ENCODE measurements at regions not wholly inside any gene's neighbourhood (a gene's known extent, or its start where the extent isn't known, plus 50 kb on each side); places are given as distances from the start of the nearest gene placed in this dataset.

DNA sequence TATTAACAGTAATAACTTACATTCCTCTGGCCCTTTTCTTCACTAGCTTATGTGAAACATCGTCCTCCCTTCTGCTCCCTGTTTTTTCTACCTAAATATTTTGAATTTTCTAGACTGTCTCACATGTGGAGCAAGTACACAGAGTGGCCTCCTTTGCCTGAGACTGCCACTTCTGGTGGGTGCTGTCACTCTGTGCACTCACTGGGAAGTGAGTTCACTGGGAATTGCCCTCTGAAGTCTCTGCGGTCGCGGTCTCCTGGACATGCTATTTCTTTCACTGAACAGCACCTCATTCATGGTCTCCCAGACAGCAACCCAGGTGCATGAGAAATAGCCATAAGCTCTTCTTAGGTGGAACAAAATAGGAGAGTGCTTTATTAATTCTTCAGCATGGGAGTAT is 1179.7 kb upstream of the ADGRL3 start:
- WGBS (ENCODE audit: extremely low coverage, insufficient coverage, low lambda C conversion rate), result no CpG with 5 or more reads among the region's 4 CpGs
- Histone ChIP-seq H3K79me1 (ENCODE audit: low read length) (no peaks in the 10 kb centered on the region), H2AK5ac (ENCODE audit: low read length) (no peak overlapping the region)

DNA sequence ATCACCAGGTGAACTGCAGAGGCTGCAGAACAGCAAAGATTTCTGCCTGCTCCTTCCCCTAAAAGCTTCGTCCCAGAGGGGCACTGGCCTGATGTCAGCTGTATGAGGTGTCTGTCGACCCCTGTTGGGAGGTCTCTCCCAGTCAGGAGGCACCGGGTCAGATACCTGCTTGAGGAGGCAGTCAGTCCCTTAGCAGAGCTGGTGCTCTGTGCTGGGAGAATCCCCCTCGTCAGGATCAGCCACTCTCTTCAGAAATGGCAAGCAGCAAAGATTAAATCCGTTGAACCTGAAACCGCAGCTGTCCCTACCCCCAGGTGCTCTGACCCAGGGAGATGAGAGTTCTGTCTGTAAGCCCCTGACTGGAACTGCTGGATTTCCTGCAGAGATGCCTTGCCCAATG is 1166.3 kb upstream of the ADGRL3 start:
- WGBS (ENCODE audit: extremely low coverage, insufficient coverage, low lambda C conversion rate), result no CpG with 5 or more reads among the region's 6 CpGs
- H3K27me3 ChIP-seq (ENCODE audit: insufficient read depth, low read length, poor library complexity), result no peaks in the 10 kb centered on the region

More for the DNA sequence above, 1179.7 kb upstream of the ADGRL3 start:
- no peak overlapping the region for H3K4ac ChIP-seq (ENCODE audit: low read depth, low read length)
- no peak overlapping the region for H3K4me2 ChIP-seq (ENCODE audit: low read length)
- no peak overlapping the region for H2BK15ac ChIP-seq (replicated peaks; ENCODE audit: low read depth)
- no peaks in the 10 kb centered on the region for H3K36me3 ChIP-seq (ENCODE audit: control insufficient read depth, insufficient read depth, low read length)
- H2BK120ac ChIP-seq (ENCODE audit: low read depth, low read length), result no peak overlapping the region
- H3K27ac ChIP-seq (ENCODE audit: low read depth, low read length), result no peak overlapping the region
- no peaks in the 10 kb centered on the region for H3K27me3 ChIP-seq (ENCODE audit: insufficient read depth, low read length, poor library complexity)
- H3K4me3 ChIP-seq (ENCODE audit: low read length), result no peak overlapping the region
- no peak overlapping the region for H3K9ac ChIP-seq (ENCODE audit: low read length)
- H4K8ac ChIP-seq (ENCODE audit: low read depth, low read length), result no peak overlapping the region
- no peak for DNase-seq
- no peak overlapping the region for H3K23ac ChIP-seq (ENCODE audit: low read length)
- no peaks in the 10 kb centered on the region for H3K4me1 ChIP-seq (ENCODE audit: control insufficient read depth, low read depth, low read length)
- H2BK5ac ChIP-seq (ENCODE audit: low read length), result no peak overlapping the region
- no peak overlapping the region for H3K18ac ChIP-seq (ENCODE audit: low read length)
- no peak overlapping the region for H3K56ac ChIP-seq (ENCODE audit: low read length)
- H3K79me2 ChIP-seq (ENCODE audit: control insufficient read depth, insufficient read depth, low read length), result no peaks in the 10 kb centered on the region
- no peak overlapping the region for H4K5ac ChIP-seq (ENCODE audit: low read length)

DNA sequence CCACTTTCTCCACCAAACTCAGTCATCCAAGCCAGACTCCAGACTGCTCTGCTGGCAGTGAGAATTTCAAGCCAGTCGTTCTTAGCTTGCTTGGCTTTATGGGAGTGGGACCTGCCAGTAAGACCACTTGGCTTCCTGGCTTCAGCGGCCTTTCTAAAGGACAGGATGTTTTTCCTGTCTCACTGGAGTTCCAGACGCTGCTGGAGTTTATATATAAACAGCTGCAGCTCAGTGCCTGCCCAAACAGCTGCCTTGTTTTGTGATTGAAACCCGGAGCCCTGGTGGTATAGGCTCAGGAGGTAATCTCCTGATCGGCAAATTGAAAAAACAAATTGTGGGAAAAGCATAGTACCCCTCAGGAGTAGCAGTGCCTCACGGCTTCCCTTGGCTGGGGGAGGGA is 1165.8 kb upstream of the ADGRL3 start:
- H4K5ac ChIP-seq (ENCODE audit: low read length), result no peak overlapping the region
- H3K9ac ChIP-seq (ENCODE audit: low read length), result no peak overlapping the region
- no peak overlapping the region for H3K56ac ChIP-seq (ENCODE audit: low read length)
- no peak for DNase-seq
- no peak overlapping the region for H3K4ac ChIP-seq (ENCODE audit: low read depth, low read length)
- H3K18ac ChIP-seq (ENCODE audit: low read length), result no peak overlapping the region
- H3K36me3 ChIP-seq (ENCODE audit: control insufficient read depth, insufficient read depth, low read length), result no peaks in the 10 kb centered on the region
- H2AK5ac ChIP-seq (ENCODE audit: low read length), result no peak overlapping the region
- H3K23ac ChIP-seq (ENCODE audit: low read length), result no peak overlapping the region
- H3K79me1 ChIP-seq (ENCODE audit: low read length), result no peaks in the 10 kb centered on the region
- no peaks in the 10 kb centered on the region for H3K4me1 ChIP-seq (ENCODE audit: control insufficient read depth, low read depth, low read length)
- no peak overlapping the region for H4K8ac ChIP-seq (ENCODE audit: low read depth, low read length)
- H3K27me3 ChIP-seq (ENCODE audit: insufficient read depth, low read length, poor library complexity), result no peaks in the 10 kb centered on the region
- H3K4me2 ChIP-seq (ENCODE audit: low read length), result no peak overlapping the region
- H3K27ac ChIP-seq (ENCODE audit: low read depth, low read length), result no peak overlapping the region
- H2BK5ac ChIP-seq (ENCODE audit: low read length), result no peak overlapping the region
- H2BK15ac ChIP-seq (replicated peaks; ENCODE audit: low read depth), result no peak overlapping the region
- H3K4me3 ChIP-seq (ENCODE audit: low read length), result no peak overlapping the region
- H3K79me2 ChIP-seq (ENCODE audit: control insufficient read depth, insufficient read depth, low read length), result no peaks in the 10 kb centered on the region
- H2BK120ac ChIP-seq (ENCODE audit: low read depth, low read length), result no peak overlapping the region
- no CpG with 5 or more reads among the region's 6 CpGs for WGBS (ENCODE audit: extremely low coverage, insufficient coverage, low lambda C conversion rate)

More for the DNA sequence above, 1166.3 kb upstream of the ADGRL3 start:
- H3K56ac ChIP-seq (ENCODE audit: low read length), result no peak overlapping the region
- no peak overlapping the region for H4K5ac ChIP-seq (ENCODE audit: low read length)
- no peak overlapping the region for H3K4ac ChIP-seq (ENCODE audit: low read depth, low read length)
- DNase-seq, result no peak
- no peaks in the 10 kb centered on the region for H3K79me1 ChIP-seq (ENCODE audit: low read length)
- no peaks in the 10 kb centered on the region for H3K4me1 ChIP-seq (ENCODE audit: control insufficient read depth, low read depth, low read length)
- H3K36me3 ChIP-seq (ENCODE audit: control insufficient read depth, insufficient read depth, low read length), result no peaks in the 10 kb centered on the region
- H4K8ac ChIP-seq (ENCODE audit: low read depth, low read length), result no peak overlapping the region
- no peak overlapping the region for H3K4me2 ChIP-seq (ENCODE audit: low read length)
- no peak overlapping the region for H2AK5ac ChIP-seq (ENCODE audit: low read length)
- no peak overlapping the region for H3K4me3 ChIP-seq (ENCODE audit: low read length)
- H2BK15ac ChIP-seq (replicated peaks; ENCODE audit: low read depth), result no peak overlapping the region
- no peaks in the 10 kb centered on the region for H3K79me2 ChIP-seq (ENCODE audit: control insufficient read depth, insufficient read depth, low read length)
- no peak overlapping the region for H3K18ac ChIP-seq (ENCODE audit: low read length)
- no peak overlapping the region for H3K27ac ChIP-seq (ENCODE audit: low read depth, low read length)
- H3K9ac ChIP-seq (ENCODE audit: low read length), result no peak overlapping the region
- no peak overlapping the region for H2BK5ac ChIP-seq (ENCODE audit: low read length)
- no peak overlapping the region for H3K23ac ChIP-seq (ENCODE audit: low read length)
- H2BK120ac ChIP-seq (ENCODE audit: low read depth, low read length), result no peak overlapping the region

DNA sequence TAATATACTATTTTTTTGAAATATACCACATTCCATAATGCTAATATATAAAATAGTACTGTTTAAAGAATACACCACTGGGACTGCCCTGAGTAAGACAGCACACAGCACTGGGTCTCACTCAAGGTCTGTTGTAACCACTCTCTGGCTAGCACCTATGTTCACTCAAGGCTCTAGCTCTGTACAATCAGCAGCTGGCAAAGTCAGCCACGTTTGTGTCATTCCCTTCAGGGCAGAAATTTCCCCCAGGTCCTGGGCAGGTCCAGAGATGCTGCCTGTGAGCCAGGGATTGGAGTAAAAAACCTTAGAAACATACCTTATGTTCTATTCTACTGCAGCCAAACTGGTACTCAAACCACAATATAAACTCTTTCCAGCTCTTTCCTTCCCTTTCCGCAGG is 1160.2 kb upstream of the ADGRL3 start:
- Histone ChIP-seq H2BK120ac (ENCODE audit: low read depth, low read length) (no peak overlapping the region), H3K27me3 (ENCODE audit: insufficient read depth, low read length, poor library complexity) (no peaks in the 10 kb centered on the region), H3K4ac (ENCODE audit: low read depth, low read length) (no peak overlapping the region), H4K8ac (ENCODE audit: low read depth, low read length) (no peak overlapping the region), H2BK15ac (replicated peaks; ENCODE audit: low read depth) (no peak overlapping the region), H4K5ac (ENCODE audit: low read length) (no peak overlapping the region), H3K27ac (ENCODE audit: low read depth, low read length) (no peak overlapping the region), H2BK5ac (ENCODE audit: low read length) (no peak overlapping the region), H3K4me3 (ENCODE audit: low read length) (no peak overlapping the region), H3K56ac (ENCODE audit: low read length) (no peak overlapping the region), H3K4me1 (ENCODE audit: control insufficient read depth, low read depth, low read length) (no peaks in the 10 kb centered on the region), H3K79me1 (ENCODE audit: low read length) (no peaks in the 10 kb centered on the region), H3K79me2 (ENCODE audit: control insufficient read depth, insufficient read depth, low read length) (no peaks in the 10 kb centered on the region), H3K23ac (ENCODE audit: low read length) (no peak overlapping the region), H3K18ac (ENCODE audit: low read length) (no peak overlapping the region), H3K36me3 (ENCODE audit: control insufficient read depth, insufficient read depth, low read length) (no peaks in the 10 kb centered on the region), H3K9ac (ENCODE audit: low read length) (no peak overlapping the region), H3K4me2 (ENCODE audit: low read length) (no peak overlapping the region), H2AK5ac (ENCODE audit: low read length) (no peak overlapping the region)
- no peak for DNase-seq
- no CpG with 5 or more reads among the region's 2 CpGs for WGBS (ENCODE audit: extremely low coverage, insufficient coverage, low lambda C conversion rate)

DNA sequence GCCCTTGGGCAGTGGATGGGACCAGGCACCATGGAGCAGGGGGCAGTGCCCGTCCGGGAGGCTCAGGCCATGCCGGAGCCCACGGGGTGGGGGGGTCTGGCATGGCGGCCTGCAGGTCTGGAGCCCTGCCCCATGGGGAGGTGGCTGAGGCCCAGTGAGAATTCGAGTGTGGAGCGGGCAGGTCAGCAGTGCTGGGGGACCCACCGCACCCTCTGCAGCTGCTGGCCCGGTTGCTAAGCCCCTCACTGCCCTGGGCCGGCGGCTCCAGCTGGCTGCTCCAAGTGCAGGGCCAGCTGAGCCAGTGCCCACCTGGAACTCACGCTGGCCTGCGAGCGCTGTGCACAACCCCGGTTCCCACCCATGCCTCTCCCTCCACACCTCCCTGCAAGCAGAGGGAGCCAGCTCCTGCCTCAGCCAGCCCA is 1157.9 kb upstream of the ADGRL3 start:
- no peak overlapping the region for H3K4me3 ChIP-seq (ENCODE audit: low read length)
- H3K23ac ChIP-seq (ENCODE audit: low read length), result no peak overlapping the region
- H2AK5ac ChIP-seq (ENCODE audit: low read length), result no peak overlapping the region
- no peak overlapping the region for H2BK120ac ChIP-seq (ENCODE audit: low read depth, low read length)
- no peak overlapping the region for H4K5ac ChIP-seq (ENCODE audit: low read length)
- no peak for DNase-seq
- H4K8ac ChIP-seq (ENCODE audit: low read depth, low read length), result no peak overlapping the region
- H3K4ac ChIP-seq (ENCODE audit: low read depth, low read length), result no peak overlapping the region
- H3K9ac ChIP-seq (ENCODE audit: low read length), result no peak overlapping the region
- H2BK15ac ChIP-seq (replicated peaks; ENCODE audit: low read depth), result no peak overlapping the region
- H3K18ac ChIP-seq (ENCODE audit: low read length), result no peak overlapping the region
- no peaks in the 10 kb centered on the region for H3K36me3 ChIP-seq (ENCODE audit: control insufficient read depth, insufficient read depth, low read length)
- no peaks in the 10 kb centered on the region for H3K79me2 ChIP-seq (ENCODE audit: control insufficient read depth, insufficient read depth, low read length)
- no peaks in the 10 kb centered on the region for H3K27me3 ChIP-seq (ENCODE audit: insufficient read depth, low read length, poor library complexity)
- no peaks in the 10 kb centered on the region for H3K4me1 ChIP-seq (ENCODE audit: control insufficient read depth, low read depth, low read length)
- H3K27ac ChIP-seq (ENCODE audit: low read depth, low read length), result no peak overlapping the region
- no peaks in the 10 kb centered on the region for H3K79me1 ChIP-seq (ENCODE audit: low read length)
- WGBS (ENCODE audit: extremely low coverage, insufficient coverage, low lambda C conversion rate), result no CpG with 5 or more reads among the region's 15 CpGs
- H3K4me2 ChIP-seq (ENCODE audit: low read length), result no peak overlapping the region
- H2BK5ac ChIP-seq (ENCODE audit: low read length), result no peak overlapping the region
- H3K56ac ChIP-seq (ENCODE audit: low read length), result no peak overlapping the region

DNA sequence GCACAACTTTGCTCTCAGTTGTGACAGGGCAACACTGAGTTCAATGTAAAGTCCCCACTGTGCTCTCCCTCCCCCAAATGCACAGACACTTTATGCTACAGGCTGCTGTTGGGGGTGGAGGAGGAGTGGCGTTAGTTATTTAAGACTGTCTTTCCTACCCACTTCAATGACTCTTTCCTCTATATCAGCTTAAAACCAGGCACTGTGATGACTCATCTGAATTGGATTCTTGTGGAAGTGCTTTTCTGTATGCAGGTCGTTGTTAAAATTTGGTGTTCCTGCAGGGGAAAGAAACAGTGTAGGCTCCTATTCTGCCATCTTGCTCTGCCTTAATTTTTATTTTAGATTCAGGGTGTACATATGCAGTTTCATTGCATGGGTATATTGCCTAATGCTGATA is 1157.2 kb upstream of the ADGRL3 start:
- H2BK15ac ChIP-seq (replicated peaks; ENCODE audit: low read depth), result no peak overlapping the region
- WGBS (ENCODE audit: extremely low coverage, insufficient coverage, low lambda C conversion rate), result no CpG with 5 or more reads among the region's 2 CpGs

More for the DNA sequence above, 1157.2 kb upstream of the ADGRL3 start:
- H2BK5ac ChIP-seq (ENCODE audit: low read length), result no peak overlapping the region
- no peak overlapping the region for H4K8ac ChIP-seq (ENCODE audit: low read depth, low read length)
- no peaks in the 10 kb centered on the region for H3K36me3 ChIP-seq (ENCODE audit: control insufficient read depth, insufficient read depth, low read length)
- no peaks in the 10 kb centered on the region for H3K79me1 ChIP-seq (ENCODE audit: low read length)
- no peaks in the 10 kb centered on the region for H3K27me3 ChIP-seq (ENCODE audit: insufficient read depth, low read length, poor library complexity)
- H3K9ac ChIP-seq (ENCODE audit: low read length), result no peak overlapping the region
- H3K4me3 ChIP-seq (ENCODE audit: low read length), result no peak overlapping the region
- H3K4me1 ChIP-seq (ENCODE audit: control insufficient read depth, low read depth, low read length), result no peaks in the 10 kb centered on the region
- H3K18ac ChIP-seq (ENCODE audit: low read length), result no peak overlapping the region
- no peaks in the 10 kb centered on the region for H3K79me2 ChIP-seq (ENCODE audit: control insufficient read depth, insufficient read depth, low read length)
- no peak overlapping the region for H3K4ac ChIP-seq (ENCODE audit: low read depth, low read length)
- no peak overlapping the region for H3K23ac ChIP-seq (ENCODE audit: low read length)
- H3K27ac ChIP-seq (ENCODE audit: low read depth, low read length), result no peak overlapping the region
- H2AK5ac ChIP-seq (ENCODE audit: low read length), result no peak overlapping the region
- H2BK120ac ChIP-seq (ENCODE audit: low read depth, low read length), result no peak overlapping the region
- no peak overlapping the region for H3K56ac ChIP-seq (ENCODE audit: low read length)
- H3K4me2 ChIP-seq (ENCODE audit: low read length), result no peak overlapping the region
- peak; percentile 7 for DNase-seq
- no peak overlapping the region for H4K5ac ChIP-seq (ENCODE audit: low read length)

Measured in mesendoderm (in vitro differentiated cells).